Activated T-cell treated with anti-CD3 and anti-CD28 coated beads, Interleukin-2, amount 50 U/mL, for 72 hours (primary cell): ENCODE measurements at regions not wholly inside any gene's neighbourhood (a gene's known extent, or its start where the extent isn't known, plus 50 kb on each side); places are given as distances from the start of the nearest gene placed in this dataset.

Experiments
- ATAC-seq, 2 donors: fragments of 150-1000 bp; cut with Tn5 transposase; replicated peaks in 1 of 2; 2 replicates each; pipeline ENCODE4 v1.10.0; 2021; ENCODE audit warnings: moderate library complexity in 2 of 2, mild to moderate bottlenecking in 1 of 2
- DNase-seq, 2 donors: peaks; one replicate each; pipeline ENCODE4 v3.0.0; 2021 to 2022; ENCODE audit warnings: mixed read lengths in 1 of 2
- H3K27ac Mint-ChIP-seq: one replicate; pipeline ENCODE4 v1.8.0; 2022; ENCODE audit warnings: mild to moderate bottlenecking, moderate library complexity, mixed read lengths
- H3K27me3 Mint-ChIP-seq: one replicate; pipeline ENCODE4 v1.8.0; 2022; ENCODE audit warnings: low read depth, mixed read lengths
- H3K36me3 Mint-ChIP-seq, 2 donors: one replicate each; pipeline ENCODE4 v1.8.0; 2022; ENCODE audit warnings: mixed read lengths in 2 of 2, mild to moderate bottlenecking in 1 of 2; ENCODE audit not compliant: insufficient read depth in 2 of 2
- H3K4me1 Mint-ChIP-seq: one replicate; pipeline ENCODE4 v1.8.0; 2022; ENCODE audit warnings: low read depth, mixed read lengths
- H3K4me3 Mint-ChIP-seq, 2 donors: one replicate each; pipeline ENCODE4 v1.8.0; 2022; ENCODE audit warnings: mild to moderate bottlenecking in 2 of 2, mixed read lengths in 2 of 2, moderate library complexity in 2 of 2
- H3K9me3 Mint-ChIP-seq, 2 donors: one replicate each; pipeline ENCODE4 v1.8.0; 2022; ENCODE audit warnings: mixed read lengths in 2 of 2

DNA sequence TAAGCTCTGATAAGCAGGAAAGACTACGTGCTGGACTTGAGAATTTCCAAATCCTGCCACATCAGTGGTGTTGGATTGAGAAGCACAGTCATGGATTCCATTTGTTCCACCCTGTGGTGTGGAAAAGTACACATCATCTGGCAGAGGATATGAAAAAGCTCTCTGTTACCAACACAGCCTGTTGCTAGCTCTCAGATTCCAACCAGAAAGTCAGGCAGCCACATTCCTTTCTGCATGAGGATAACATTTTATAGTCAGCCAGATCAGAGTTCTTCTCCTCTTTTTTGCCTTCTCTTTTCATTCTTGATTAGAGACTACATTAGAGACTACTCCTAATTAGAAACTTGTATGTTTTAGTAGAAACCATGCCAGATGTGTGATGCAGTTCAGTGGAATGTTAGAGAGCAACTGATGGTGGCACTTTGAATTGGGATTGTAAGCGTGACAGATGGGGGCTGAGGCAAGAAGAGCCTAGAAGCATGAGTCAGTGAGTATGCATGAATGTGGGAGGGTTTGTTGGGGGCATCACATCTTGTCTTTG, 61.2 kb upstream of the STXBP6 start:
- DNase-seq (no peak), ATAC-seq (no peak)
- no peaks in the 10 kb centered on the region for H3K36me3 Mint-ChIP-seq
- no peaks in the 10 kb centered on the region for H3K4me1 Mint-ChIP-seq
- no peaks in the 10 kb centered on the region for H3K9me3 Mint-ChIP-seq
- no peak overlapping the region for H3K4me3 Mint-ChIP-seq
- H3K27ac Mint-ChIP-seq: no peak overlapping the region
- H3K27me3 Mint-ChIP-seq: peaks cover 8% of the 10 kb centered on the region

DNA sequence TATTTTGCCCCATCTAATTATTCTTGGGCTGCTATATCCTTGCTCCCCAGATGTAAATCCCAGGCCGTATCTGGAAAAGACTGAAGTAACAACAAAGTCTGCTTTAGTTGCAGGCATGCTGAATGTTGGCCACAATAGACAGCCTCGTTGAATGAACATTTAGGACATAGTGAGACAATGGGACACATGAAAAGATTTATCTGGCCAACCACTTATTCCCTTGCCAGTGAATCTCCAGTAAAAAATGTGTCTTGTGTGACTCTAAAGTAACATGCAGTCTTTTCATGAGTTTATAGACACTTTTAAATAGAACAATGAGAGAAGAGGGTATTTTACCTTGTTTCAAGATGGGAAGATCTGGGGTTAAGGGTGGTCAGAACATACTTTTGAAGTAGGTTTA, 60.2 kb upstream of the STXBP6 start:
- Mint-ChIP-seq H3K36me3 (no peaks in the 10 kb centered on the region), H3K27ac (no peak overlapping the region), H3K4me3 (no peak overlapping the region), H3K4me1 (no peaks in the 10 kb centered on the region), H3K27me3 (peaks cover 13% of the 10 kb centered on the region), H3K9me3 (peaks cover 0 to 1% of the 10 kb centered on the region in 2 donors)
- ATAC-seq: no peak
- DNase-seq: no peak

DNA sequence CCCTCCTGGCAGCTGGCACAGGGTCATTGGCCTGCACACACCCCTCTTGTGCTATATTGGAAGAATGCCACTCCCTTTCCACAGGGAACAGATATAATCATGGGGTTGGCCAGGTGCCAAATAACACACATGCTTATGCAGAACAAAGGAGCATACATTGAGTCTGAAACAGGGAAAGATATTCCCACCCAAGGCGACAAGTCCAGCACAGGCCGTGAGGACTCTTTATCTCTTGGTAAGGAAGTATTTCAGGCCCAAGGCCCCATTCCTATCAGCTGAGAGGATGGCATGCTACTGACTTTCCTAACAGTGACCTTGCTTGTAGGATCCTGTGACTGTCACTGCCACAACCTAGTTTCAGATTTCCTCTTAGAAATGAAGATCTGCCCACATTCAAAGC, 59.0 kb upstream of the STXBP6 start:
- no peaks in the 10 kb centered on the region for H3K36me3 Mint-ChIP-seq
- H3K27me3 Mint-ChIP-seq: peaks cover 14% of the 10 kb centered on the region
- peaks cover 0 to 1% of the 10 kb centered on the region in 2 donors for H3K9me3 Mint-ChIP-seq
- no peak overlapping the region for H3K27ac Mint-ChIP-seq
- H3K4me3 Mint-ChIP-seq: no peak overlapping the region
- no peak for ATAC-seq
- H3K4me1 Mint-ChIP-seq: no peaks in the 10 kb centered on the region
- DNase-seq: no peak

DNA sequence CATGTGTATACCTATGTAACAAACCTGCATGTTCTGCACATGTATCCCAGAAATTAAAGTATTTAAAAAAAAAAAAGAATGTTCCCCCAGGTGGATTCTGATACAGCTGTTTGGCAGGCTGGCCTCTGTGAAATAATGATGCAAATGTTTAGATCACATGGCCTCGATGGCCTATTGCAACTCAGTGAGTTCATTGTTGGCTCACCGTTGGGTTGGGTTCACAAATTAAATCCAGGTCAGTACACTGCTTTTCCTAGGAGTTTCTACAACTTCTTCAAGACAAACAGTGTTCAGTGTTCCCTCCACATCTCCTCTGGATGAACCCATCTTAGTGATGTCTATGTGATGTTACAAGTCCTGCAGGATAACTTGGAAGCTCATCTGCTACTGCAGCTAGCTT, 58.3 kb upstream of the STXBP6 start:
- Mint-ChIP-seq H3K27ac (no peak overlapping the region), H3K36me3 (no peaks in the 10 kb centered on the region), H3K9me3 (peaks cover 0 to 1% of the 10 kb centered on the region in 2 donors), H3K4me3 (no peak overlapping the region), H3K27me3 (peaks cover 8% of the 10 kb centered on the region), H3K4me1 (no peaks in the 10 kb centered on the region)
- DNase-seq: no peak
- no peak for ATAC-seq

DNA sequence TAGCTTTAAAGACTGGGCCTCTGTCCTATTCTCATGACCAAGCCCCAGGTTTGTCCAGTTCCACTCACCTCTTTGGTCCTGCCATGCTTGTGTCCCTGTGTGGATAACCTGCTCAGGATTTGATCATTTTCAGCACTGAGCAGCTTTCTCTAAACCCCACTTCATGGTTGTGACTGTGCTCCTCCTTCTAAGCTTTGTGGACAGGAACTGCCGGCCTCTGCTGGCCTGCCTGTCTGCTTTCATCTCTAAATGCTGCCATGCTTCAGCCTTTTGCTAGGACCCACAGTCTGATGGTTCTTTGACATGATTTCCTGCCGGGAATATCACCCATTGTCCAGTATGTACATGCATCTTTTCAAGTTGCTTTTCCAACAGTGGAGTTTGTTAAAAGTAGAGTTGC, 53.9 kb upstream of the STXBP6 start:
- DNase-seq (no peak), ATAC-seq (no peak)
- no peak overlapping the region for H3K4me3 Mint-ChIP-seq
- H3K36me3 Mint-ChIP-seq: no peaks in the 10 kb centered on the region
- peaks cover 6% of the 10 kb centered on the region for H3K27me3 Mint-ChIP-seq
- no peaks in the 10 kb centered on the region for H3K4me1 Mint-ChIP-seq
- H3K27ac Mint-ChIP-seq: no peak overlapping the region
- peaks cover 0 to 1% of the 10 kb centered on the region in 2 donors for H3K9me3 Mint-ChIP-seq

DNA sequence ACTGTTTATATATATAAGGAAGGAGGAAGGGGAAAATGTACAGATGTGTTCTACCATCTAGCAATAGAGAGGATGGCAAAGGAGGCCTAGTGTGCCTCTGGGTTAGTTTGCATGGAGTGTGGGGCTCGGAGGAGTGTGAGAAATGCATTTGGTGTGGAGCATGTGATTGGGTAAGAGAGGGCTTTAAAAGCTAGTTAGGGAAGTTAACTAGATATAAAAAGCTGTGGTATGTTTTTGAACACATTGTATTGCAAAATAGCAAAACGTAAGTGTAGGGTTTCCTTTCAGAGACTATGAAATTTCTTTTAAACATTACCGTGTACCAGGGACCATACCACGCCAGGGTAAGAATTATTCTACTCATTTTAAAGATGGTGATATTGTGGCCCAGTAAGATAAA, 53.3 kb upstream of the STXBP6 start:
- H3K4me3 Mint-ChIP-seq: no peak overlapping the region
- H3K27ac Mint-ChIP-seq: no peak overlapping the region
- no peaks in the 10 kb centered on the region for H3K36me3 Mint-ChIP-seq
- ATAC-seq: no peak
- H3K9me3 Mint-ChIP-seq: peaks cover 0 to 1% of the 10 kb centered on the region in 2 donors
- no peaks in the 10 kb centered on the region for H3K4me1 Mint-ChIP-seq
- DNase-seq: no peak
- H3K27me3 Mint-ChIP-seq: peaks cover 6% of the 10 kb centered on the region

DNA sequence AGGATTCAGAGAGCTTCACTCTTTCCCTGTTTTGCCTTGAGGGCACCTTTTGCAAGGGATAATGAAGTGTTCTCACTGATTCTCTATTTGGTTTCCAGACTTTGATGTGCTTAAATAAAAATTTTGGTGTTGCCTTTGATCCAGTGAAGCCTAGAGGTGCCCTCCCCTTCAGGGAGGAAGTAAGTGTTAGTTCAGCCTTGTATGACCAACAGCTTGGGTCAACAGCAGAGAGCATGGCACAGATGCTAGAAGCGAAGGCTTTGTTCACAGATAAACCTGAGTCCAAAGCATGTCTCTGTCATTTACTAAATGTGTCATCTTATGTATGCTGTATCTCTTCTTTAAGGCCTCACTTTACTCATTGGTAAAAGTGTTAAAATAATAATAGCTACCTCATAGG, 52.8 kb upstream of the STXBP6 start:
- ATAC-seq (no peak), DNase-seq (no peak)
- Mint-ChIP-seq H3K27me3 (peaks cover 6% of the 10 kb centered on the region), H3K9me3 (peaks cover 0 to 1% of the 10 kb centered on the region in 2 donors), H3K36me3 (no peaks in the 10 kb centered on the region), H3K4me1 (no peaks in the 10 kb centered on the region), H3K27ac (no peak overlapping the region), H3K4me3 (no peak overlapping the region)

DNA sequence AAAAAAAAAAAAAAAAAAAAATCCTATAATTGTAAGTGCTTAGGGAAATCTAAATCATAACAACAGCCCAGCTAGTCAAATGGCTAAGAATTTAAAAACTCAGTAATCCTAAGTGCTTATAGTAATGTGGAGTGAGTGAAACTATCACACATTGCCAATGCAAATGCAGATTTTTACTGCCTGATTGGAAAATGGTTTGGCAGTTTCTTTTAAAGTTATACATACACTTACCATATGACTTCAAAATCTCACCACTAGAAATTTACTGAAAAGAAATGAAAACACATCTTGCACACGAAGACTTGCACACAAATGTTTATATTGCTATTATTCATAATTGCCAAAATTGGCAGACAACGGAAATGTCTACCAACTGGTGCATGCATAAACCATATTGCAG, 51.3 kb upstream of the STXBP6 start:
- ATAC-seq: no peak
- H3K9me3 Mint-ChIP-seq: peaks cover 0 to 1% of the 10 kb centered on the region in 2 donors
- no peak for DNase-seq
- no peaks in the 10 kb centered on the region for H3K4me1 Mint-ChIP-seq
- no peaks in the 10 kb centered on the region for H3K36me3 Mint-ChIP-seq
- H3K27ac Mint-ChIP-seq: no peak overlapping the region
- H3K27me3 Mint-ChIP-seq: peaks cover 7% of the 10 kb centered on the region
- no peak overlapping the region for H3K4me3 Mint-ChIP-seq
